LHCN-M2 (cell line): ENCODE measurements at regions not wholly inside any gene's neighbourhood (a gene's known extent, or its start where the extent isn't known, plus 50 kb on each side); places are given as distances from the start of the nearest gene placed in this dataset.

Experiments used
- DNase-seq: peaks from one replicate; pipeline ENCODE4 v3.0.0-alpha.2; 2012; ENCODE audit warnings: low read depth

DNA sequence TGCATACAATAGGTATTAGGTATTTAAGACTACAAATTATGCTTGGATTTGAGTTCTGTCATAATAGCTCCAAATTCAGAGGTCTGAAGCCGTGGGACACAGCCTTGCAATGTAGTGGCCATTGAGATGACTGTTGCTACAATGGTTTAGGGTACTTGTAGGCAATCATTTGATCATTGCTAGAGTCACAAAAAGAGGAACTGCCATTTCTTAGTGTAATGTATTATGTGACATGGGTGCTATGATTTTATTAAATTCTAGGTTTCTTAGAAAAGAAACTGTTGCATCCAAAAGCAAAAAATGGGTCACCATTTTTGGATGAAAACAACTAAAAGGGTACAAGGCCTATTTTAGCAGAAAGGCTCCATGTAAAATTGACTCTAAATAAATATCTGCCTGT is 129.9 kb upstream of the ZNF644 start:
- DNase-seq: no peak

DNA sequence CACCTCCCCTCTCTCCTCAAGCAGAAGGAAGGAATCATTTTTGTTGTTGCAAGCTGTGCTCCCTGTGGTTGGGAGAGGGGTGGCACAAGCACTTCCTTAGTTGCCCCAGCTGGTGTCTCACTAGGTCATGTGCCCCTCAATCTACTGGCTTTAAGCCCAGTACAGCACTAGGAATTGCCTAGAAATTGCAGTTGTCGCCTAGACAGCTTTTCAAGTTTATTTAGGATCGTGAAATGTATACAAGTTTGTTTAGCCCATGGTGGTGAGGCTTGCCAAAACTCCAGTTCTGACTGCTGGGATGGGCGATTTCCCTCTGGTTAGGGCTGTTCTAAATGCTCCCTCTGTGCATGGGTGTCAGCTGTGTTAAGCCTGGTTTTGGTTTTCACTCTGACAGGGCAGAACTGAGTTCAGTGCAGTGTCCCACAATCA is 126.8 kb upstream of the ZNF644 start:
- peak; percentile 7 for DNase-seq

DNA sequence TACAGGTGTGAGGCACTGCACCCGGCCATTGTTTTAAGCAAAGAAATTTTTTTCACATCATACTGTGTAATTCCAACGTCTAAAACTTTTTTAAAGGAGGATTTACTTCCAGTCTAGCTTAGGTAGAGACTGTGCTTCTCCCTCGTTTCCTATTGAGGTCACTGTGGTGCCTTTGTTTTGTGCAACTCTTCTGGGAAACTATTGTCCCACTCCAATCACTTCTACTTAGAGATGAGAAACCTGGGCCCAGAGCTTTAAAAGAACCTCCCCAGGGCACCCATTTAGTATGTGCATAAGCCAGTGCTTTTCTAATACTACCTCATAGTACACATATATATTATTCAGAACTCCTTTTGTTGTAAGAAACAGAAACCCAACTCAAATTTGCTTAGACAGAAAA is 120.0 kb upstream of the ZNF644 start:
- DNase-seq: no peak

DNA sequence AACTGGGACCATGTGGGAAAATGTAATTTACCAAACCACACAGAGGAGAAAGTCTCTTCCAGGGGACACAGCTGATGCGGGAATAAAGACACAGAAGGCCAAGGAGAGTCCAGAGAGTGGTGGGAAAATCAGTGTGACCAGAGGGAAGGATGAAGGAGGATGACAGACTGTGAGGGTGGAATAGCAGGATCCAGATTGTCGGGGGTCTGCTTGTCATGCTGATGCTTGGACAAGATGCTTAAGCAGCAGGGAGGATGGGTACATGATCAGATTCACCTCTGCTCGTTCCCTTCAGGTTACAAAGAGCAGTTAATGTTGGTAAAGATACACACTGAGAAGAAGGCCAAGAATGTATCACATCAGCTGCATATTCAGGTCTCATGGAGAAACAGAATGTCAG is 117.1 kb upstream of the ZNF644 start:
- no peak for DNase-seq

DNA sequence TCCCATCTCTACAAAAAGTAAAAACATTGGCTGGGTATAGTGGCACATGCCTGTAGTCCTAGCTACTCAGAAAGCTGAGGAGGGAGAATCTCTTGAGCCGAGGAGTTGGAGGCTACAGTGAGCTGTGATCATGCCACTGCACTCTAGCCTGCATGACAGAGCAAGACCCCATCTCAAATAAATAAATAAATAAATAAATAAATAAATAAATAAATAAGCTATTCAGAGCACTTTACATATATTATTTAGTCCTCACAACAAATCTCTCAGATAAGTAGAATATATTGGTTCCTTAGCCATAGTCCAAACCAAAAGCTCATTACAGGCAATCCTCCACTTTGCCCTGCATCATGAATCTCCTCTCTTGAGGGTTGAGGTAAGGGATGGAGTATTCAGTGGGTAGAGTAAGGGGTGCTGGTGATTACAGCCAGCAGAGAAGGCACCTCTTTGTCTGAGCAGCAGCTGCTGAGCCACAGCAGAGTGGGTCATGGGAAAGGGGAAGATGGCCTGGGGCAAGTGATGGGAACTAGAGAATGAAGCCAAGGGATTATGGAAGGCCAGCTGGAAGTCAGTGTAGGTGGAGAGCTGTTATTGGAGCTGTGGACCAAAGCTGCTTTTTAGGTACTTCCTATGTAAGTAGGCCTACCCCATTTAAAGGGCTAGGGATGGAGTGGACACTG is 115.5 kb upstream of the ZNF644 start:
- no peak for DNase-seq

DNA sequence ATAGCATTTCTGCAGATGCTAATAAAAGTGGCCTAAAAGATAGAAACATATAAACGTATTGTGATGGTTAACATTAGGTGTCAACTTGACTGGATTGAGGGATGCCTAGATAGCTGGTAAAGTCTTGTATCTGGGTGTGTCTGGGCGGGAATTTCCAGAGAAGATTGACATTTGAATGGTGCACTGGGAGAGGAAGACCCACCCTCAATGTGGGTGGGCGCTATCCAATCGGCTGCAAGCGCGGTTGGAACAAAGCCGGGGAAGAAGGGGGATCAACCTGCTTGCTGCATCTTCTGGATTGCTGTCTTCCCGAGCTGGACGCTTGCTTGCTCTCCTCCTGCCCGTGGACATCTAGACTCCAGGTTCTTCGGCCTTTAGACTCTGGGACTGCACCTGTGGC is 114.0 kb upstream of the ZNF644 start:
- no peak for DNase-seq

GRCh38 chr1:91133248-91133647 is 111.4 kb upstream of the ZNF644 start:
- DNase-seq: no peak

DNA sequence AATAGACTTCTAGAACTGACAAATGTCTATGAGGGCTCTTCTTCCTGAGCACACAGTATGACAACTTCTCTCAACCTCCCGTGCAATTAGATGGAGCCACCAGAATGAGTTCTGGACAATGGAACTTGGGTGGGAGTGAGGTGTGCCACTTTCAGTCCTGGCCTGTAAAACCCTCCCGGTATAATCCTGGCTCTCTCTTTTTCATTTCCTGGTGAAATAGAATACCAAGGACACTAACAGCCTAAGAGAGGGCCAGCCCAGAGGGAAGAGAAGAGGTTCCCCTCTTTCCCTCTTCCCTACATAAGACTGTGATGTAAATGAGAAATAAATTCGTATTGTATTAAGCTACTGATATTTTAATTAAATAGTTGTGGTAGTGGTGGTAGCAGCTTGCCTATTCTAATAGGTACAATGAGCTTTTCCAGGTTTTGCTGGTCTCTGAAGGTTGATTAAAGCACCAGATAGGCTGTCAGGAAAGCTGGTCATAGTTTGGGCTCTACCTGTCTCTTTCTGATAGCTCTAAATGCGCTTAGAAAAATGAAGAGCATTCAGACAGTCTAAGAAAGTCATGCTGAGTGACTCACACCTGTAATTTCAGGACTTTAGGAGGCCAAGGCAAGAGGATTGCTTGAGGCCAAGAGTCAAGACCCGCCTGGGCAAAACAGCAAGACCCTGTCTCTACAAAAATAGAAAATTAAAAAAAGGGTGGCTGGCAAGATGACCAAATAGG is 108.6 kb upstream of the ZNF644 start:
- no peak for DNase-seq

GRCh38 chr1:91129458-91129857 is 107.6 kb upstream of the ZNF644 start:
- no peak for DNase-seq

- no peak for DNase-seq
Observed at GRCh38 chr1:91129017-91129416, 107.2 kb upstream of the ZNF644 start.

DNA sequence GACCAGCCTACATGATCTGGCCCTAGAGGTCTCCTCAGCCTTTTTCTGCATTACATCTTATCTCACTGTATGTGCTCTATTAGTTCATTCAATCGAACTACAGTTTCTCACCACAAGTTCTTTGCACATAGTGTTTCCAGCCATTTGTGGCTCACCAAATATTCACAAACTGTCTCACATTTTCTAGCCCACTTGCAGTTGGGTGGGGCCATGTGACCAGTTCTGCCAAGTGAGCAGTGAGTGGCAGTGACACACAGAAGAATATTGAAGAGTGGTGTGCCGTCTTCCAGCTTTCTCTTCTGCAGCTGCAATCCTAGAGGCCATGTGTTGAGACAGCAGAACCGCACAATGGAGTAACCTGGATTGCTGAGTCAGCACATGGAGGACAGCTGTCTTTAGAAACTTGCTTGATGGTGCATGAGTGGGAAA is 103.2 kb upstream of the ZNF644 start:
- DNase-seq: peak; percentile 35

DNA sequence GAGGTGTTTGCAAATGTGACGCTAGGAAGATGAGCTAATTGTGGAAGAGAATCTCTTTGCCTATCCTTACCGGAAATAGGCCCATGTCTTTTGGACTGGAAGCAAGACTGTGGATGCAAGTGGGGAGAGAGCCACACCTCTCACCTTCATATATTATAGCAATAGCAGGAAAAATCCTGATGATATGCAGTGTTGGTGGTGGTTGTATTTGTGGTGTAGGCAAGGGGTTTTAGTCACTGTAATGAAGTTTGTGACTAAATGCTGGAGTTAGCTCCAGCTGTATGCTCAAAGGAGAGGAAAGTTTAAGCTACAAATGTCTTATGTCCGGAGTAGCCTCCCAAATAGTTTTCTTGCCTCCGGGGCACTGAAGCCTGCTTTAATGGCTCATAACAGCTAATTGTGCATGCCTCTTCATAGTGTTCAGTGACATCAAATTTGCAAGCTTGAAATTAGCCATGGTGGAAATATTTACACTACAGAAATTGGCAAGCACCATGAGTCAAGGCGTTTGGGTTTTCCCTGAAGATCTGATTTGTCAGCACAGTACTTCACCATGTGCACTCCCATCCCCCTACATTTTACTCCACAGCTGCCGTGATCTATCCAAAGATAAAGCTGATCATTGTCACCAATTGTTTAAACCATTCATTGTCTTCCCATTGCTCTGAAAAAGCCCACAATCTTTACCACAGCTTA is 102.6 kb upstream of the ZNF644 start:
- no peak for DNase-seq

- no peak for DNase-seq
Observed at GRCh38 chr1:91123773-91124172, 101.9 kb upstream of the ZNF644 start.

- DNase-seq: no peak
Observed at GRCh38 chr1:91123319-91123718, 101.5 kb upstream of the ZNF644 start.

GRCh38 chr1:91122106-91122717 is 100.4 kb upstream of the ZNF644 start:
- no peak for DNase-seq

DNA sequence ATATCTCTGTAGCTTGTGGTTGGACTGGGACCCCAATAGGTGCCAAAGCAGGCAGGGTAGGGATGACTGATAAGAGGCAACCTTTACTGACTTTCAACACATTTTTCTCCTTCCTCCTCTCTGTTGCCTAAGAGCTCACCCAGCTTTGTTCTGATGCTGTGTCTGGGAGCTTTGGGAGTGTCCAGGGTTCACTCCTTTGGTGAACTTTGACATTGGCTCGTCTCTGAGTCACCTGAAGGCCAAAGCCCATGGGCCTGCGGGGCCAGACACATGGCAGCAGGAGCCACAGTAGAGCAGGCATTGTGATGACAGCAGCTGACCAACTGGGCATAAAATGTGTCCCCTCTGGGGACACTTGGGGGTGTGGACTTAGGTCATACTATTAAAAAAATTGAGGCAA is 99.5 kb upstream of the ZNF644 start:
- DNase-seq: no peak

- no peak for DNase-seq
Observed at GRCh38 chr1:91120936-91121335, 99.1 kb upstream of the ZNF644 start.

GRCh38 chr1:91120421-91120820 is 98.6 kb upstream of the ZNF644 start:
- DNase-seq: no peak

GRCh38 chr1:91104712-91105111 is 82.9 kb upstream of the ZNF644 start:
- DNase-seq: no peak

- DNase-seq: no peak
Observed at GRCh38 chr1:91101328-91101727, 79.5 kb upstream of the ZNF644 start.

GRCh38 chr1:91099746-91100621 is 78.1 kb upstream of the ZNF644 start:
- no peak for DNase-seq
